GM18951 (cell line): ENCODE measurements at regions not wholly inside any gene's neighbourhood (a gene's known extent, or its start where the extent isn't known, plus 50 kb on each side); places are given as distances from the start of the nearest gene placed in this dataset.

Source experiments
- POLR2A ChIP-seq: IDR thresholded peaks from 4 replicates; pipeline ENCODE4 v1.6.1; 2011; ENCODE audit warnings: mild to moderate bottlenecking; ENCODE audit not compliant: insufficient read length, insufficient read depth; ENCODE audit errors: extremely low read depth
- in situ Hi-C: fragments of 300-500 bp; cut with MboI; formaldehyde crosslinking; loops from one replicate; pipeline ENCODE4 v1.12.0; 2022; ENCODE audit warnings: low sequenced_read_pairs, mixed read lengths, inconsistent platforms; ENCODE audit not compliant: unreplicated experiment

DNA sequence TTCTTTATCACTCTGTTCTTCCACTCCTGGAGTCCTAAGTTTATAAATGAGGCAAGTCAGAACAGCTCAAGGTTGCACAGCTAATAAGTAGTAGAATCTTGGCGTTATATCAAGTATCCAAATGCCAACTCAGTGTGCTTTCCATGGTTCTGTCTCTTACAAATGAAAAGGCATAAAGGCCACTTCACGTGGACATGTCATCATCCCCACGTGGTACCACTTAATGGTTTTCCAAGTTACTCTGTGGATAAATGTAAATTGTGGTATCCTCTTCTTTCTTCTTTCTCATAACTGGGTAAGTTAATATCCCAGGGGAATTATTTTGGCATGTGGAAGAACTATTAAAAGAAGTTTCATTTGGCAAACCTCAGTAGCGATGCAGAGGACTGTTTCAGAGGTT is 131.5 kb upstream of the L3MBTL4 start:
- in situ Hi-C loops, result no loop called here
- TF ChIP-seq POLR2A, result no peak

- in situ Hi-C loops, result no loop called here
- TF ChIP-seq POLR2A, result no peak
Observed at GRCh38 chr18:6547476-6547875, 132.8 kb upstream of the L3MBTL4 start.

DNA sequence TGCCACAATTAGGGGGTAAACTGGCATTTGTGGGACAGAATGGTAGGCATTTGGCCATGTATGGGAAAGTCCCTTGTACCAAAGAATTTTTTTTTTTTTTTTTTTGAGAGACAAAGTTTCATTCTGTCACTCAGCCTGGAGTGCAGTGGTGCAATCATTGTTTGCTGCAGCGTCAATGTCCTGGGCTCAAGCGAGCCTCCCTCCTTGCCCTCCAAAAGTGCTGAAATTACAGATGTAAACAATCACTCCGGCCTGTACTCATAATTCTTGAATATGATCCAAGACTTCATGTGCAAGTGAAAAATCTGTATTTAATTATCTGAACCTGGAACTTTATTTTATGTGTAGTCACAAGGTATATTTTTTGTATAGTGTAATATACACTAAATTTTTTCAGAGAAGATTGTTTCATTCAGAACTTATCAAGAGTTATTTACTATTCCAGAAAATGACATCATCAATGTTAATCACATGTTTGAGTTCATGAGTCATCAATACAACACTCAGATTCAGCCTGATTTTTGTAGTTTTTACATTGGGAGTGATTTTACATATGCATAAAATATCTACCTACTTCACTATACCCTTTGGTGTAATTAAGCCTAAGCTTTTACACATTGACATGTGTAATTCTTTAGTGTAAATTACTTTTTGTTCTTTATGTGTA is 138.7 kb upstream of the L3MBTL4 start:
- no peak for TF ChIP-seq POLR2A
- in situ Hi-C loops, result loop anchor here (25.0 kb wide), 1 partner anchor 334 kb away; no protein-coding TSS in a partner anchor

- in situ Hi-C loops, result loop anchor here (25.0 kb wide), 1 partner anchor 330 kb away; no protein-coding TSS in a partner anchor
- no peak for TF ChIP-seq POLR2A
Observed at GRCh38 chr18:6557057-6557769, 142.5 kb upstream of the L3MBTL4 start.

- in situ Hi-C loops, result loop anchor here (25.0 kb wide), 1 partner anchor 329 kb away; no protein-coding TSS in a partner anchor
- TF ChIP-seq POLR2A, result no peak
Observed at GRCh38 chr18:6557770-6558248, 143.1 kb upstream of the L3MBTL4 start.

- no peak for TF ChIP-seq POLR2A
- in situ Hi-C loops, result loop anchor here (25.0 kb wide), 1 partner anchor 329 kb away; no protein-coding TSS in a partner anchor
Observed at GRCh38 chr18:6558446-6559156, 143.9 kb upstream of the L3MBTL4 start.

GRCh38 chr18:6559296-6559695 is 144.6 kb upstream of the L3MBTL4 start:
- TF ChIP-seq POLR2A, result no peak
- in situ Hi-C loops, result loop anchor here (25.0 kb wide), 1 partner anchor 328 kb away; no protein-coding TSS in a partner anchor

DNA sequence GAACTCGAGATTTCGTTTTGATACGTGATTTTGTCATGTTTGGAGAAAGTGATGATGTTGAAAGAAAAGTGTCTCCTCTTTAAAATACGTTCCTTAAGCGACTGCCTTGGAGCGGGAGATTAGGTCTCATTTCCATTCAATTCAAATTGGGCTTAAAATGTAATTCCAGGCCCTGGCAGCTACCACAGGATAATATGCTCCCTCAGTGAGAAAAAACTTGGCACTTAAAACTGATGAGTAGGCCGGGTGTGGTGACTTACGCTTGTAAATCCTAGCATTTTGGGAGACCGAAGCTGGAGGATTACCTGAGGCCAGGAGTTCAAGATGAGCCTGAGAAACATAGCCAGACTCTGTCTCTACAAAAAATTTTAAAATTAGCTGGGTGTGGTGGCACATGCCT is 146.3 kb upstream of the L3MBTL4 start:
- TF ChIP-seq POLR2A, result no peak
- in situ Hi-C loops, result loop anchor here (25.0 kb wide), 1 partner anchor 326 kb away; no protein-coding TSS in a partner anchor

GRCh38 chr18:6561420-6561861 is 146.7 kb upstream of the L3MBTL4 start:
- TF ChIP-seq POLR2A, result no peak
- in situ Hi-C loops, result loop anchor here (25.0 kb wide), 1 partner anchor 326 kb away; no protein-coding TSS in a partner anchor

DNA sequence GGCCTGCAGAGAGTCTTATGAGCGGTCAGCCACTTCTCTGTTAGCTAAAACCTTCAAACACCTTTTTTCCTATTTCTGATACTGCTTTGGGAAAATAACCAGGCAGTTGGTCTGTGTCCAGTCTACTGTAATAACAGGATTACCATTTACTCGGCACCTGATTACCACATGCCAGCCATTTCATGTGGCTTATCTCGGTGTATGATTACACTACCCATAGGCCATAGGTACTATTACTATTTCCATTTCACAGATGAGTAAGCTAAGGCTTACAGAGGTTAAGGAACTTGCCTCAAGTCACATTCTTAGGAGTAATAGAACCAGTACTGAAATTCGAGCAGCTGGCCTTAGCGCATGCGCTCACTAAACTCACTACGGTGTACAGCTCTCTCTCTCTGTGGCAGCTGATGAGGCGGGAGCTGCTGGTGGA is 147.2 kb upstream of the L3MBTL4 start:
- TF ChIP-seq POLR2A, result no peak
- in situ Hi-C loops, result loop anchor here (25.0 kb wide), 1 partner anchor 325 kb away; no protein-coding TSS in a partner anchor

GRCh38 chr18:6563896-6564295 is 149.2 kb upstream of the L3MBTL4 start:
- no peak for TF ChIP-seq POLR2A
- in situ Hi-C loops, result loop anchor here (25.0 kb wide), 1 partner anchor 323 kb away; no protein-coding TSS in a partner anchor

GRCh38 chr18:6564950-6565814 is 150.5 kb upstream of the L3MBTL4 start:
- no peak for TF ChIP-seq POLR2A
- in situ Hi-C loops, result loop anchor here (25.0 kb wide), 1 partner anchor 322 kb away; no protein-coding TSS in a partner anchor
